ENCODE measurements at regions not wholly inside any gene's neighbourhood (a gene's known extent, or its start where the extent isn't known, plus 50 kb on each side); places are given as distances from the start of the nearest gene placed in this dataset.

GRCh38 chr1:88219521-88219920, 464.6 kb upstream of the PKN2 start:
- DNase-seq (ENCODE audit: low spot score): no peak

DNA sequence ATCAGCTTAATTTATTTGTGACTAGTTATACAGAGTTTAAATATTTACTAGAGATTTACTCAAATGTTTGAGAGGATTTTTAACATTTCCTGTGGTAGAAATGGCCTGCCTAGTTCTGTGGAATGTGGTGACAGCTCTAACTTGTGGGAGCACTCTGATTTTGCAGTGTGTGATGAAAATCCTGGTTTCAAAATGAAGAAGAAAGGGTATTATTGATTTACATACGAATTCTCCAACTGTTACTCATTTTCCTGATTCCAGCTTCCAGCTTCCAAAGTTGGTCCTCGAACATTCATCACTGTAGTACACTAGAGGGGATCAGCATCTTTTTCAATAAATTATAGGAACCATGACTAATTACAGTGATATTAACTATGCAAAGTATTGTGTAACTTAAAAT, 462.7 kb upstream of the PKN2 start:
- DNase-seq (ENCODE audit: low spot score): no peak

DNA sequence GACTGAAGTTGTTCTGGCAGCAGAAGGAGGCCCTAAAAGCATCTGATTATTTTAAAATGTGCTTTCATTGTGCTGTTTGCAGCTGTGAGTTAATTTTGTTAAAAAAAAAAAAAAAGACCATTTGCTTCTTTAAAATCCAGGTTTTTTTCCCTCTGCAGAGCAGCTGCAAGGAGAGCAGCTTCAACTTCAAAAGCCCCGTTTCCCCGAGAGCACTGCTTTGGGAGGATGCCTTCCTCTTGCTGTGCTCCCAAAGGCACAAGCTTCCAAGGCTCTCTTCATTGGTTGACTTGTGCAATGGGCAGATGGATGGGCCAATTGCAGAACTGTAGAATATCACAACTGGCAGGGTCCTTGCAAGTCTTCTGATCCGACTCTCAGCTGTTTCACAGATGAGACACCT, 459.2 kb upstream of the PKN2 start:
- no peak for DNase-seq (ENCODE audit: low spot score)

DNA sequence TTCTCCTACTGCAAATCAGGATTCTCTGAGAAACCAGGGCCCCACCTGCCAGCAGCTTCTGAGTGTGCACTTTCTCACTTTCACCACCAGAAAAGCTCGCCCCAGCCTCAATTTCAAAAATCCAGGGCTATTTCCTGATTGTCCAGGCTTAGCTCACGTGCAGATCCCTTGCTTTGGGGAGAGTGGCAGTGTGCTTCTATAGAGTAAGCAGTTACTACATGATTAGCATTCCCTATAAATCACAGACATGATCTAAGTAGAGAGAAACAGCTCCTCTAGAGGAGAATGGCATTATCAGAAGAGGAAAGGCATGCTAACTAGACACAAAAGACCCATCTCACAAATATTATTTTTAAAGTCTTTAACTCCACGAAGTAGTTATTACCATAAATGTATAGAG, 456.0 kb upstream of the PKN2 start:
- DNase-seq (ENCODE audit: low spot score): no peak

GRCh38 chr1:88230126-88230525, 453.9 kb upstream of the PKN2 start:
- DNase-seq (ENCODE audit: low spot score): no peak

DNA sequence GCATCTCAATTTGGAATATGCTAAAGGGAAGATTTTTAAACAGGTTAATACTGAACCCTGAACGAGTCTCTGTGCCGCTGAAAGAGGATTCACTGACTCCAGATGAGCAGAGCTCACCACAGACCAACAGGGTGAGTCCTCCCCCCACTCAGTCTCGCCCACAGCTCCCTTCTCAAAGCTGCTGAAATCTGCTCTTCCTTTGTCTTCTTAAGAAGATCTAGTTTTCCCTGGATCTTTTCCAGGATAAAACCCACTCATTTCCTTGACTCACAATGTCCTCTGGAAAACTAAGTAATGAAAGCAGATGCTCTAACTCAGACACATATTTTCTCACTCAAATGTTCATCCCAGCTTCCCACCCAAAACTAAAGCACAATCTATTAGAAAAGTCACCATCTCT, 447.0 kb upstream of the PKN2 start:
- peak; percentile 15 for DNase-seq (ENCODE audit: low spot score)

GRCh38 chr1:88239205-88239604, 444.9 kb upstream of the PKN2 start:
- no peak for DNase-seq (ENCODE audit: low spot score)

- DNase-seq (ENCODE audit: low spot score): no peak
These were observed 436.4 kb upstream of the PKN2 start for GRCh38 chr1:88247666-88248065.

- DNase-seq (ENCODE audit: low spot score): no peak
These were observed 433.2 kb upstream of the PKN2 start for GRCh38 chr1:88250915-88251314.

- no peak for DNase-seq (ENCODE audit: low spot score)
These were observed 431.3 kb upstream of the PKN2 start for GRCh38 chr1:88252745-88253144.

DNA sequence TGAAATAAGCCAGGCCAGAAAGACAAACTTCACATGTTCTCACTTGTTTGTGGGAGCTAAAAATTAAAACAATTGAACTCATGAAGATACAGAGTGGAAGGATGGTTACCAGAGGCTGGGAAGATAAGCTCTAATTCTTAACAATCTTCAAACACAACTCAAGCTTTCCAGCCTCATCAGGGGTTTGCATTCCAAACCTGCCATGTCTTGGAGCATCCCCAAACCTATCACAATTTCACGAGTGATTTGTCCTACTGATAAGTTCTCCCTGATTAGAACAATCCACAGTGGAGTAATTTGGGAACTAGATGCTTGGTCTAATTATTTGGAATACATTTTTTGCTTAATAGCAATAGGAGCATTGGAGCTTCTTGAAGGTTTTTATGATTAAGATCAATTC, 418.5 kb upstream of the PKN2 start:
- no peak for DNase-seq (ENCODE audit: low spot score)

DNA sequence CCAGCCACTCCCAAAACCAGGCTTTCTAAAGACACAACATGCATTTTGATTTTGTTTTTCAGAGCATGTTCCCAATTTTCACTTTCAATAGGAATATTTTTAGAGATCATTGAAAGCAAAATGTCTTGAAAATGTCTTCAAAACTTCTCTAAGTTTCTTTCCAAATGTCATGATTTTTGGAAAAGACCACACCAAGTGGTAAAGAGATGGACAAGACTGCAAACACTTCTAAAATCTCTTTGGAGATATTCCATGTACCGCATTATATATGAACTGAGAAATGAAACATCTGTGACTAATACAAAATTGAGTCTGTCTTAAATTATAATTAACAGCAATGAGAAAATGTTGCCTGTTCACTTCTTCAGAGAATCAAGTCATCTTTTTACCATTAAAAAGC, 418.0 kb upstream of the PKN2 start:
- no peak for DNase-seq (ENCODE audit: low spot score)

GRCh38 chr1:88272216-88272615, 411.9 kb upstream of the PKN2 start:
- DNase-seq (ENCODE audit: low spot score): no peak

DNA sequence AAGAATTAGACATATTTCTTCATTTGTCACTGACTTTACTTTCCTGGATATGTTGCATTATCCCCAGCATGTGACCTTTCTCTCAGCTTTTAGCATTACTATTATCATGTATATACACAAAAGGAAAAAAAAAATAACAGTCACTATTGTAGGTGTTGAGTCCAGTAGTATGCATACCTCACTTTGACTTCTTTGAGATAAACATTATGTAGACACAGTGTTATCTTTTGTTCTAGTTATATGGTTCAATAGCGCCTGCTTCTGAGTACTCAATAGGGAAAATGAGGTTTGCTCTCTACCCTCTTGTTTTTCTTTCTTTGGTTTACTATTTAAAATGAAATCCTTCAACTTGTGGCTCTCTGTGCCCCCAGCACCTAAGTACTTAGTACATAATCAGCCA, 409.6 kb upstream of the PKN2 start:
- DNase-seq (ENCODE audit: low spot score): no peak

DNA sequence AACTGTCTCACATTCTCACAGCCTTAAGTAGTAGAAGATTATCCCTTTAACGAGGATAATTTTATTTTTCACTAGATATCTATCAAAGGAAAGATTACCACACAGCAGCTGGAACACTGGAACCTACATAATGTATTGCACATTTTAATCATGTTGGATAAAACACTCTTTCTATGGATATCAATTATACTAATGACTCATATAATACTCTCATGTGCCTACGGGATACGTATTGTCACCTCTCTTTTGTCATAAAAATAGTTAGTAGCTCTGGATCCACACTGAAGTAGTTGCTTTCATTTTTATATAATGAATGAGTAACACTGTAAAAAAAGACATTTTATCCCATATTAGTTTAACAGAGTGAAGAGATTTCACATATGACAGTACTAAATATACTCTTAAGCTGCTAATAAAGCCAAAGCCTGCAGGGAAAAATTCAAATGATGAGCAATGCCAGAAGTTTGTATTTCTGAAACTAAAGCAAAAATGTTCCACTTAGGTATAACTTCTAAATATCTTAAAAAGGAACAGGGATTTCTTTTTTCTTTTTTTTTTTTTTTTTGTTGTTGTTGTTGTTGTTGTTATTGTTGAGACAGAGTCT, 408.7 kb upstream of the PKN2 start:
- no peak for DNase-seq (ENCODE audit: low spot score)

- DNase-seq (ENCODE audit: low spot score): peak; percentile 11
These were observed 407.9 kb upstream of the PKN2 start for GRCh38 chr1:88276163-88276562.

- no peak for DNase-seq (ENCODE audit: low spot score)
These were observed 400.0 kb upstream of the PKN2 start for GRCh38 chr1:88284066-88284465.

DNA sequence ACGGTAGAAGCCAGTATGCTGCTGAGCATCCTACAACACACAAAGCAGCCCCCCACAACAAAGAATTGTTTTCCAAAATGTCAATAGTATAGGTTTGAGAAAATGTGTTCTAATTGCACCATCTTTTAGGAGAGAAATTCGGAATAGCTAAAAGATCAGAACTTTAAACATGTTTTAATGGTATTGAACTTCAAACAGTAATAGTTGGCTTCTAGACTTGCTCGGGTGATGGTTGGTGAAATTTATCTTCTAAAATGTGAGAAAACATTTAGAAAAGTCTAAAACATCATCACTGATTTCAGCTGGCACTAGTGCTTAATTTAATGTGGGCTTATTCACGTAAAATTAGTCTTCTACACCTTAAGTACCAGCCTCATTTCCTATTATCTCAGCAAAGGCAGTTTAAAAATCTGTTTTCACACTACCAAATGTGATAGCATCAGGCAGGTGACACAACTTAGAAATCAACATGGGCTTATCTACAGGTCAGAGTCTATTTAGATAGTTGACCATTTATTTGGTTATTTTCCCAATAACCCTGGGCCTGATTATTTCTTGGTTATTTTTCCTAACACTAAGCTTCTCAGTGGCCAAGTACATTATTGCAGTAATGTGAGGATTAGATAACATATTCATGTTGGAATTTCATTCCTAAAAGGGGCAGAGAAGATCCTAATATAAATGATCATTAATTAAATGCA, 399.3 kb upstream of the PKN2 start:
- DNase-seq (ENCODE audit: low spot score): no peak

DNA sequence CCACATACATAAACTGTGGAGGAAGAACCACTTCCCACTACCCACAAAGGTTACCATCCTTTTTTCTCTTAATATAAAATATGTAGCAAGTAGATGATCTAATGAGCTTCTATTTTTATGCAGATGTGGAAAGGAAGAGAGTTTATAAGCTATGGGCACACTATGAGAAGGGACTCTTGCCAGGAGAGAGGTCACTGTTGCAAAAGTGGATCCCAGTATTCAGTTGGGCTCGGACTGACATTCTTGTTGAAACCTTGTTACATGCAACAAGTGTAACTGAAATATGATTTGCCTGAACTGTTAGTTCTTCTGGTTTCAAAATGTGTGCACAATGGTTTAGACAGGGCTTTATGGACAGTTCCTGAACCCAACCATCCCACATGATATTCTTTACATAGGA, 397.4 kb upstream of the PKN2 start:
- no peak for DNase-seq (ENCODE audit: low spot score)

DNA sequence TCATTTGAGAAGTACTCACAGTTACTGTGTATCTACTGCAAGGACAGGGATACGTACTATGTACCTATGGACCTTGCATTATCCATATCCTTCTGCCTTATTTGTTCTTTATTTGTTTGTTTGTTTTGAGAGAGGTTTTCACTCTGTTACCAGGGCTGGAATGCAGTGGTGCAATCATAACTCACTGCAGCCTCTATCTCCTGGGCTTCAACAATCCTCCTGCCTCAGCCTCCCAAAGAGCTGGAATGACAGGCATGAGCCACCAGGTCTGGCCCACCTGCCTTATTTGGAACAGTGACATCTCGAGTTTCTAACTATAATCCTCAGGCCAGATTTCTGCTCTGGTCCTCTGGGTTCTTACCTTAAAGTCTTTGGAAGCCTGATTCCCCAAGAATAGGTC, 395.5 kb upstream of the PKN2 start:
- no peak for DNase-seq (ENCODE audit: low spot score)

- DNase-seq (ENCODE audit: low spot score): no peak
These were observed 394.5 kb upstream of the PKN2 start for GRCh38 chr1:88289401-88290102.

DNA sequence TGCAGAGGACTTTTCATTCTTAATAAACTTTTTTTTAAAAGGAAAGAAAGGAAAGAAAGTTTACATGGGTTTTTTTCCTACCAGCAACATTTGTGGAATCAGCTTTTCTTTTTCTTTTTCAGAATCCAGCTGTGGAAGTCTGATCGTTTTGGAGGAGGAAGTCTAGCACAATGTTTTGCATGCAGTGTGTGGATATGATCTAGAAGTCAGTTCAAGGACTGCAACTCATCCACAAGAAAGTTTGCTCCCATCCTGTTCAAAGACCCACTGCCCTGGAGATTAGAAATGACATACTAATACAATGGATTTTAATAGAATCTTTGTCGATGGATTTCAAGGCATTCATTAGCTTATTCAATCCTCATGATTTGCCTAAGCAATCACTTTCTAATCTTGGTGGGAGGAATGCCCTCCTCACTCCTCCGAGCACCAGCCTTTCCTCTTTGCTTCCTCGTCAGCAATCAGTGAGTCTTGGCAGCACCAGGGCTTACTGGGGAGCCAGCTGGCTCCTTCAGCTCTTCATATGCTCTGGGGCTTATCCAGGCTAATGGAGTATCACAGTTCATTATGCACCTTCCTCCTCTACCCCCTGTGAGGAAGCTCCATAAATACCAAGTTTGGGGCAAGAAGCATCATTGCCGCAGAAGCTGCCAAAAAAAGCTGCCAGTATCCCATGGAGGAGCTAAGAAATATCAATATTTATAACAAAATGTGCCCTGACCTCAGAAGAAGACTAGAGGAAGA, 392.3 kb upstream of the PKN2 start:
- DNase-seq (ENCODE audit: low spot score): no peak

DNA sequence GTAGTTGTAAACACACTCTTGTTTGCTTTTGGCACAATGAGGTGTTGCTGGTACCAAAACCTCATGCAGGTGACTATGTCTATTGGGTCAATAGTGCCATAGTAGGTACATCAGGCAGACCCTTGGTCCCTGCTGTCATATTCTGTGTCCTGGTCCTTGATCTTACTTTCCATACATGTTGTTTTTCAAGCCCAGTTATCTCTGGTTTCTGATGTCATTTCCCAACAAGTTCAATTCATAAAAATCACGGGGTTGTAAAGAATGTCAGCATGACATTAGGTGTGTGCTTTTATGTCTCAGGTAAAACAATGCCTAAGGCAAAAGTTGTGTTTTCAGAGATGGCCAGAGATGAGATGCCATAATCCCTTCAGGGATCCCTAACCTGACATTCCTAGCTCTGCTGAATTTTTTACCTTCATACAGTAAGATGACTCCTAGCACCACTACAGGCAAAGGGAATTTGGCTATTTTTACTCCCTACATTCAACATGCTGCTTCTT, 390.3 kb upstream of the PKN2 start:
- no peak for DNase-seq (ENCODE audit: low spot score)
